DOHH2 (cell line): ENCODE measurements at regions not wholly inside any gene's neighbourhood (a gene's known extent, or its start where the extent isn't known, plus 50 kb on each side); places are given as distances from the start of the nearest gene placed in this dataset.

Experiments
- H3F3A ChIP-seq: fragments of 200-600 bp; sonication (generic), shearing (Covaris generic); 2 replicates; pipeline ENCODE4 v1.6.0; 2016; ENCODE audit warnings: antibody characterized with exemption, mild to moderate bottlenecking; ENCODE audit not compliant: control insufficient read depth, insufficient read depth
- H3K27ac ChIP-seq: fragments of 200-600 bp; sonication (generic); 2 replicates; pipeline ENCODE4 v1.5.1; 2014; ENCODE audit warnings: low read depth, mild to moderate bottlenecking, low read length, moderate library complexity
- H3K27me3 ChIP-seq: fragments of 200-600 bp; sonication (generic); 2 replicates; pipeline ENCODE4 v1.6.1; 2014; ENCODE audit warnings: mild to moderate bottlenecking, low read length, mixed read lengths; ENCODE audit not compliant: control insufficient read depth
- H3K36me3 ChIP-seq: fragments of 200-600 bp; sonication (generic); 2 replicates; pipeline ENCODE4 v1.6.1; 2014; ENCODE audit warnings: mild to moderate bottlenecking, low read length, moderate library complexity, mixed read lengths; ENCODE audit not compliant: control insufficient read depth
- H3K4me1 ChIP-seq: fragments of 200-600 bp; sonication (generic); 2 replicates; pipeline ENCODE4 v1.6.1; 2014; ENCODE audit warnings: mild to moderate bottlenecking, low read length, mixed read lengths; ENCODE audit not compliant: control insufficient read depth
- H3K4me2 ChIP-seq: fragments of 200-600 bp; sonication (generic); 2 replicates; pipeline ENCODE4 v1.6.0; 2014; ENCODE audit warnings: mild to moderate bottlenecking, low read length, moderate library complexity
- H3K4me3 ChIP-seq: fragments of 200-600 bp; sonication (generic); 2 replicates; pipeline ENCODE4 v1.5.1; 2014; ENCODE audit warnings: mild to moderate bottlenecking, low read length, mixed read lengths
- H3K79me2 ChIP-seq: fragments of 200-600 bp; sonication (generic); 2 replicates; pipeline ENCODE4 v1.6.1; 2014; ENCODE audit warnings: mild to moderate bottlenecking, low read length, mixed read lengths; ENCODE audit not compliant: control insufficient read depth
- H3K9me2 ChIP-seq: fragments of 200-600 bp; sonication (generic); replicated peaks from 2 replicates; pipeline ENCODE4 v1.6.1; 2014; ENCODE audit warnings: mild to moderate bottlenecking, low read length, mixed read lengths; ENCODE audit not compliant: control insufficient read depth
- H3K9me3 ChIP-seq: fragments of 200-600 bp; sonication (generic); 2 replicates; pipeline ENCODE4 v1.6.1; 2014; ENCODE audit warnings: antibody characterized with exemption, low read length, mixed read lengths; ENCODE audit not compliant: control insufficient read depth, insufficient read depth
- H4K20me1 ChIP-seq: fragments of 200-600 bp; sonication (generic); 2 replicates; pipeline ENCODE4 v1.6.0; 2014; ENCODE audit warnings: low read depth, mild to moderate bottlenecking, antibody characterized with exemption, low read length, moderate library complexity; ENCODE audit not compliant: control insufficient read depth, insufficient read depth
- CTCF ChIP-seq: fragments of 200-600 bp; sonication (generic); IDR thresholded peaks from one replicate; pipeline ENCODE4 v1.5.1; 2014; ENCODE audit warnings: antibody characterized with exemption, mild to moderate bottlenecking, low read depth, low read length; ENCODE audit not compliant: poor library complexity, severe bottlenecking
- EZH2phosphoT487 ChIP-seq: fragments of 200-600 bp; sonication (generic); IDR thresholded peaks from 2 replicates; pipeline ENCODE4 v1.6.1; 2017; ENCODE audit warnings: borderline replicate concordance, mild to moderate bottlenecking, antibody characterized with exemption, low read length, moderate library complexity, mixed read lengths

GRCh38 chr15:91522605-91523332 is 330.7 kb upstream of the SLCO3A1 start:
- Histone ChIP-seq H3K79me2 (no peaks in the 10 kb centered on the region), H3K4me1 (no peaks in the 10 kb centered on the region), H3K9me3 (no peaks in the 10 kb centered on the region), H3K4me2 (no peak overlapping the region), H3K27me3 (no peaks in the 10 kb centered on the region), H3K4me3 (no peak overlapping the region), H3K36me3 (no peaks in the 10 kb centered on the region), H4K20me1 (no peaks in the 10 kb centered on the region), H3K27ac (no peak overlapping the region), H3K9me2 (no peaks in the 10 kb centered on the region), H3F3A (no peaks in the 10 kb centered on the region)
- TF ChIP-seq EZH2phosphoT487: no peak
- TF ChIP-seq CTCF: no peak

GRCh38 chr15:91523596-91523995 is 329.9 kb upstream of the SLCO3A1 start:
- Histone ChIP-seq H3K79me2 (no peaks in the 10 kb centered on the region), H4K20me1 (no peaks in the 10 kb centered on the region), H3K27me3 (no peaks in the 10 kb centered on the region), H3K9me2 (no peaks in the 10 kb centered on the region), H3F3A (no peaks in the 10 kb centered on the region), H3K4me1 (no peaks in the 10 kb centered on the region), H3K4me3 (no peak overlapping the region), H3K36me3 (no peaks in the 10 kb centered on the region), H3K9me3 (no peaks in the 10 kb centered on the region), H3K27ac (no peak overlapping the region), H3K4me2 (no peak overlapping the region)
- no peak for TF ChIP-seq CTCF
- TF ChIP-seq EZH2phosphoT487: no peak

GRCh38 chr15:91524534-91524933 is 329.0 kb upstream of the SLCO3A1 start:
- H3K27ac ChIP-seq: no peak overlapping the region
- H3K36me3 ChIP-seq: no peaks in the 10 kb centered on the region

More at GRCh38 chr15:91524534-91524933, 329.0 kb upstream of the SLCO3A1 start:
- no peaks in the 10 kb centered on the region for H3K79me2 ChIP-seq
- no peaks in the 10 kb centered on the region for H3K27me3 ChIP-seq
- H3K4me3 ChIP-seq: no peak overlapping the region
- H3K4me2 ChIP-seq: no peak overlapping the region
- no peaks in the 10 kb centered on the region for H3K4me1 ChIP-seq
- no peaks in the 10 kb centered on the region for H4K20me1 ChIP-seq
- no peaks in the 10 kb centered on the region for H3K9me2 ChIP-seq
- TF ChIP-seq CTCF (no peak), EZH2phosphoT487 (no peak)
- no peaks in the 10 kb centered on the region for H3K9me3 ChIP-seq
- H3F3A ChIP-seq: no peaks in the 10 kb centered on the region
